ENCODE measurements at regions not wholly inside any gene's neighbourhood (a gene's known extent, or its start where the extent isn't known, plus 50 kb on each side); places are given as distances from the start of the nearest gene placed in this dataset.
"Not testable (repeated sequence)": the region's sequence is repeated elsewhere in the genome, so short reads cannot be mapped to it uniquely, and the experiment has no call there.

GRCh38 chr5:85951707-85952210 lies 666.0 kb upstream of the COX7C start:
- TF ChIP-seq, protein P1, sequence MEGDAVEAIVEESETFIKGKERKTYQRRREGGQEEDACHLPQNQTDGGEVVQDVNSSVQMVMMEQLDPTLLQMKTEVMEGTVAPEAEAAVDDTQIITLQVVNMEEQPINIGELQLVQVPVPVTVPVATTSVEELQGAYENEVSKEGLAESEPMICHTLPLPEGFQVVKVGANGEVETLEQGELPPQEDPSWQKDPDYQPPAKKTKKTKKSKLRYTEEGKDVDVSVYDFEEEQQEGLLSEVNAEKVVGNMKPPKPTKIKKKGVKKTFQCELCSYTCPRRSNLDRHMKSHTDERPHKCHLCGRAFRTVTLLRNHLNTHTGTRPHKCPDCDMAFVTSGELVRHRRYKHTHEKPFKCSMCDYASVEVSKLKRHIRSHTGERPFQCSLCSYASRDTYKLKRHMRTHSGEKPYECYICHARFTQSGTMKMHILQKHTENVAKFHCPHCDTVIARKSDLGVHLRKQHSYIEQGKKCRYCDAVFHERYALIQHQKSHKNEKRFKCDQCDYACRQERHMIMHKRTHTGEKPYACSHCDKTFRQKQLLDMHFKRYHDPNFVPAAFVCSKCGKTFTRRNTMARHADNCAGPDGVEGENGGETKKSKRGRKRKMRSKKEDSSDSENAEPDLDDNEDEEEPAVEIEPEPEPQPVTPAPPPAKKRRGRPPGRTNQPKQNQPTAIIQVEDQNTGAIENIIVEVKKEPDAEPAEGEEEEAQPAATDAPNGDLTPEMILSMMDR (conservative IDR thresholded peaks at IDR 0.05; ENCODE audit: low read length): no peak
- DNase-seq (ENCODE audit: low read depth): no peak
- H3K4me3 ChIP-seq (ENCODE audit: low read length): no peak overlapping the region

- DNase-seq (ENCODE audit: low read depth): no peak
- no peak overlapping the region for H3K4me3 ChIP-seq (ENCODE audit: low read length)
- TF ChIP-seq, protein P1 (conservative IDR thresholded peaks at IDR 0.05; ENCODE audit: low read length): no peak
Measured at GRCh38 chr5:85952680-85953079, 665.1 kb upstream of the COX7C start.

DNA sequence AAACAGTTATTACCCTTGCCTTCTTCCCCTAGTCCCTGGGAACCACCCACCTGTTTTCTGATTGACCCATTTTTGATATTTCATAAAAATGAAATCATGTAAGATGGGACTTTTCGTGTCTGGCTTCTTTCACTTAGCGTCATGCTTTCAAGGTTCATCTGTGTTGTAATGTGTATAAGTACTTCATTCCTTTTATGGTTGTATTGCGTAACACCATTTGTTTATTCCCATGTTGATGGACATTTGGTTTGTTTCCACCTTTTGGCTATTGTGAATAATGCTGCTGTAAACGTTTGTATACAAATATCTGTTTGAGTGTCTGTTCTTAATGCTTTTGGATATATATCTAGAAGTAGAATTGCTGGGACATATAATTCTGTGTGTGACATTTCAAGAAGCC lies 650.1 kb upstream of the COX7C start:
- no peak overlapping the region for H3K4me3 ChIP-seq (ENCODE audit: low read length)
- TF ChIP-seq, protein P1 (conservative IDR thresholded peaks at IDR 0.05; ENCODE audit: low read length): no peak
- no peak for DNase-seq (ENCODE audit: low read depth)

DNA sequence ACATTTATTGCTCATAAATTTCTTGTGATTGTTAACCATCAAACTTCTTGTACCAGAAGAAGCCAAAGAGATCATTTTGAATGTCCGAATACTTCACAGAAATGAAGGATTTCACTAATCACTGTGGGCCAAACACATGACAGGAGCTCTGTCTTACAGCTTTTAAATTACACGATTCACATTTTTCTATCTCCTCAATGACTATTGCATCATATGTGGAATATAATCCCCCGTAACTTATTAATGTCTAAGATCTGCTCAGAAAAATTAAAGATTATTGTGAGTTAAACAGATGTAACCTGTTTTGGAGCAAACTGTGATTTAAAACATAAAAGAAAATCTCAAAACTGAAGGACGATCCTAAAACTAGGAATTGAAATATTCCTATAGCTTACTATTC lies 645.2 kb upstream of the COX7C start:
- H3K4me3 ChIP-seq (ENCODE audit: low read length): no peak overlapping the region
- DNase-seq (ENCODE audit: low read depth): no peak
- TF ChIP-seq, protein P1 (conservative IDR thresholded peaks at IDR 0.05; ENCODE audit: low read length): no peak

GRCh38 chr5:85985167-85985566 lies 632.6 kb upstream of the COX7C start:
- TF ChIP-seq, protein P1 (conservative IDR thresholded peaks at IDR 0.05; ENCODE audit: low read length): no peak
- H3K4me3 ChIP-seq (ENCODE audit: low read length): no peak overlapping the region
- no peak for DNase-seq (ENCODE audit: low read depth)

GRCh38 chr5:85990998-85991397 lies 626.7 kb upstream of the COX7C start:
- TF ChIP-seq, protein P1 (conservative IDR thresholded peaks at IDR 0.05; ENCODE audit: low read length): no peak
- DNase-seq (ENCODE audit: low read depth): no peak

DNA sequence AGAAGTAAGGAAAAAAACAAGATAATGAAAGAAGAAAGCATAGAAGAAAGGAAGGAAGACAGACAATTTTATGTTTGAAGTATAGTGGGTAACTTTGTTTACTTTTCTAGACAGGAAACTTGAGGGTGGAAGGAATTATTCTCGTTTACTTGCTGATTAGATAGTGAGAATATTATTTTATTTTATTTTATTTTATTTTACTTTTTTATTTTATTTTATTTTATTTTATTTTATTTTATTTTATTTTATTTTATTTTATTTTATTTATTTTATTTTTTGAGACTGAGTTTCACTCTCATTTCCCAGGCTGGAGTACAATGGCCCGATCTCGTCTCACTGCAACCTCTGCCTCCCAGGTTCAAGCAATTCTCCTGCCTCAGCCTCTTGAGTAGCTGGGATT lies 623.1 kb upstream of the COX7C start:
- not testable (repeated sequence) for DNase-seq (ENCODE audit: low read depth); H3K4me3 ChIP-seq (ENCODE audit: low read length)

More at GRCh38 chr5:85990998-85991397, 626.7 kb upstream of the COX7C start:
- no peak overlapping the region for H3K4me3 ChIP-seq (ENCODE audit: low read length)

GRCh38 chr5:85998656-85999055 lies 619.1 kb upstream of the COX7C start:
- DNase-seq (ENCODE audit: low read depth): no peak
- TF ChIP-seq, protein P1 (conservative IDR thresholded peaks at IDR 0.05; ENCODE audit: low read length): no peak

More at GRCh38 chr5:85998656-85999055, 619.1 kb upstream of the COX7C start:
- no peak overlapping the region for H3K4me3 ChIP-seq (ENCODE audit: low read length)

Measured in AG10803 (cell line).